IPS-15b (cell line): ENCODE measurements at regions not wholly inside any gene's neighbourhood (a gene's known extent, or its start where the extent isn't known, plus 50 kb on each side); places are given as distances from the start of the nearest gene placed in this dataset.

Experiments
- H3K27me3 ChIP-seq: one replicate; pipeline ENCODE4 v1.6.1; 2013; ENCODE audit warnings: low read length; ENCODE audit not compliant: control insufficient read depth, insufficient read depth
- H3K36me3 ChIP-seq: one replicate; pipeline ENCODE4 v1.6.1; 2013; ENCODE audit warnings: low read length; ENCODE audit not compliant: control insufficient read depth, insufficient read depth
- H3K4me1 ChIP-seq: one replicate; pipeline ENCODE4 v1.6.1; 2013; ENCODE audit warnings: mild to moderate bottlenecking, low read length; ENCODE audit not compliant: control insufficient read depth, insufficient read depth
- H3K4me3 ChIP-seq: one replicate; pipeline ENCODE4 v1.5.1; 2013; ENCODE audit warnings: low read depth, low read length
- H3K9ac ChIP-seq: one replicate; pipeline ENCODE4 v1.6.1; 2013; ENCODE audit warnings: low read depth, mild to moderate bottlenecking, low read length
- H3K9me3 ChIP-seq: one replicate; pipeline ENCODE4 v1.6.1; 2013; ENCODE audit warnings: mild to moderate bottlenecking, low read length; ENCODE audit not compliant: control insufficient read depth, insufficient read depth

DNA sequence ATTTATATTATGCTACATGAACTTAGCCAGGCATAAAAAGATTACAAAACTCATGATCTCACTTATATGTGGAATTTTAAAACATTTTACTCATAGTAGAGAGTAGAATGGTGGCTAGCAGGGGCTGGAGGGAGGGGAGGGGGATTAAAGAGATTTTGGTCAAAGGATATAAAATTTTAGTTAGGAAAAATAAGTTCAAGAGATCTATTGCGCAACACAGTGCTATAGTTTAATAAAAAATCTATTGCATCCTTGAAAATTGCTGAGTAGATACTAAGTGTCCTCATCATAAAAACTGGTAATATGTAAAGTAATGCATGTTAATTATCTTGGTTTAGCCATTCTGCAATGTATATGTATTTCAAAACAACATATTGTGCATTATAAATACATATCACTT, 635.6 kb upstream of the NEGR1 start:
- H3K9ac ChIP-seq: no peak overlapping the region
- no peaks in the 10 kb centered on the region for H3K27me3 ChIP-seq
- peaks cover 4% of the 10 kb centered on the region for H3K4me1 ChIP-seq
- no peaks in the 10 kb centered on the region for H3K9me3 ChIP-seq
- no peaks in the 10 kb centered on the region for H3K36me3 ChIP-seq
- H3K4me3 ChIP-seq: no peak overlapping the region

DNA sequence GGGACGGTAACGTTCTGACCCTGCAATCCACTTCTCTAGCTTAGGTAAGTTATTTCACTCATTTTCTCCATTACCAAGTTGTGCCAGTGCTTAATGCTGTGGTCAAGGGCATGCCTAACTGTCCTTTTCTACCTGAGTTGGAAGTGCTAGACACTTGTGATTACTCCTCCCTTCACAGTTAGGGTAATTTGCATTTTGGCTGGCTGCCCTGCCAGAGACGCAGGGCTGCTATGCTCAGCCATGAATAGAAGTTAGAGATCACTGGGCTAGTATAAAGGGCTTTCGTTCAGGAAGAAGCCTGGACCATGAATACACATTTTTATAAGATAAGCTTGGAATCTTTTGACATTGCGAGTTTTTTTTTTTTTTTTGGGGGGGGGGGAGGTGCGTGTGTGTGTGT, 633.2 kb upstream of the NEGR1 start:
- Histone ChIP-seq H3K36me3 (no peaks in the 10 kb centered on the region), H3K9ac (no peak overlapping the region), H3K4me3 (peak overlapping the region; percentile 22), H3K4me1 (peaks cover 4% of the 10 kb centered on the region), H3K9me3 (no peaks in the 10 kb centered on the region), H3K27me3 (no peaks in the 10 kb centered on the region)

DNA sequence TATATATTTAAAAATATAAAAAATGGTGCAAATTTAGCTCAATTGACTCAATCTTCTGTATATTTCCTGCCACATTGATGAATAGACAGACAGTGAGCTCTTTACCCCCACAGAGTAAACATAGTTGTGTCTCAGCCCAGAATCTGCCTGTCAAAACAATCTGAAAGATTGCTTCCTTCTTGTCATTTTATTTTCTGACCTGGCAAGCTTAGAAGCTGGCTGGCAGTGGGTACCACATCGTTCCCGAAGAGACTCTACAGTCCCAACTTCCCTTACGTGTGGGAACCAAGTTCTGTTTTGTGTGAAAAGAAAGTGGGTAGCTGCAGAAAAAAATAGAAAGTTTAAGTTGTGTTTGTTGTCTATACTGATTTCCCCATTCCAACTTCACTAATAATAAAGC, 629.3 kb upstream of the NEGR1 start:
- Histone ChIP-seq H3K9ac (no peak overlapping the region), H3K4me3 (no peak overlapping the region), H3K9me3 (no peaks in the 10 kb centered on the region), H3K27me3 (no peaks in the 10 kb centered on the region), H3K36me3 (no peaks in the 10 kb centered on the region), H3K4me1 (peaks cover 4% of the 10 kb centered on the region)

DNA sequence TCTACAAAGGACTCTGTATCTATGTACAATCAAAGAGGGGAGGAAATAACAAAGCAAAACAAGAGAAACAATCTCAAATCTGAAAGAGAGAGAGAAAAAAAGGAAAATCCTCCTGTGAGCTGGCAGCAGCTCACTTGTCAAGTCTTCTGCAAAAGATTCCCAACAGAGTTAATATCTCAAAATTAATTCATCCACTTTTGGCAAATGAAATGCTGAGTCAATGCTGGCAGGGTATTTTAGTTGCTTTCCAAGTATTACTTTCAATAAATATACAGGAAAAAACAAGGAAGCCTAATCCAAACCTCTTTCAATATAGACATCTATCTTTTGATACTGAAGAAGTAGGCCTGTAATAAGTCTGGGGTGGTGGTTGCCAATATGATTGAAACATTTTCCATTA, 613.9 kb upstream of the NEGR1 start:
- no peak overlapping the region for H3K4me3 ChIP-seq
- H3K9ac ChIP-seq: no peak overlapping the region
- H3K9me3 ChIP-seq: no peaks in the 10 kb centered on the region
- H3K4me1 ChIP-seq: peaks cover 2% of the 10 kb centered on the region
- no peaks in the 10 kb centered on the region for H3K27me3 ChIP-seq
- no peaks in the 10 kb centered on the region for H3K36me3 ChIP-seq

DNA sequence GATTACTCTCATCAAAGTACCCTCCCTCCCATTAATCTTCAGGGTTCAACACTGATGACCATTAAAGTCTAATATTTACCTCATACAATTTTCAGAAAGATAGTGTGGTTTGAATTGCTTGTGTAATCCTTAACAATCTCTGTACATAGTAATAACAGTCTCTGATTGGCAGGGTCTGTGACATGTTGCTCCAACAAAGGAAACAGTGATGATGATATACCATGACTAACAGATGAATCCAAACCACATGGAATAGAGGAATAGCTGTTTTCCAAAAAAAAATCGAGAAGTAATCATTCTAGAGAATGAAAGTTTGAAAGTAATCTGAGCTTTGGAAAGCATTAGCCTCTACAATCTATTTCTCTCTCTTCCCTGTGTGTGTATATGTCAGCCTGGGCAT, 610.1 kb upstream of the NEGR1 start:
- H3K9me3 ChIP-seq: no peaks in the 10 kb centered on the region
- H3K4me1 ChIP-seq: no peaks in the 10 kb centered on the region
- H3K4me3 ChIP-seq: no peak overlapping the region
- no peak overlapping the region for H3K9ac ChIP-seq
- no peaks in the 10 kb centered on the region for H3K27me3 ChIP-seq
- H3K36me3 ChIP-seq: no peaks in the 10 kb centered on the region

DNA sequence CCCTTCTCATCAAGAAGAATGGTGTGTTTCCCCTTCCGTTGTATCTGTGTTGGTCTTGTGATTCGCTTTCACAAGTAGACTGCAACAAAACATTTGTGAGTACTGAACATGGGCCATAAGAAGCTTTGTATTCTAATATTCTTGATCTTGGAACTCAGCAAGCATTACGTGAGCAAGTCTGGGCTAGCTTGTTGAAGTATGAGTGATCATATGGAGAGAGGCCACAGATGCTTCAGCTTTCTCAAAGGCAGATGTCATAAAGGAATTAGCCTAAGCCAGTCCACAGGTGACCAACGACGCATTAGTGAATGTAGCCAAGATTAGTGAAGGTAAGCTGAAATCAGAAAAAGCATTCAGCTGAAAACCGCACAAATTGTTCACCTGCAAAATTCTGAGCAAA, 609.6 kb upstream of the NEGR1 start:
- Histone ChIP-seq H3K4me1 (no peaks in the 10 kb centered on the region), H3K4me3 (no peak overlapping the region), H3K36me3 (no peaks in the 10 kb centered on the region), H3K9ac (no peak overlapping the region), H3K27me3 (no peaks in the 10 kb centered on the region), H3K9me3 (no peaks in the 10 kb centered on the region)

DNA sequence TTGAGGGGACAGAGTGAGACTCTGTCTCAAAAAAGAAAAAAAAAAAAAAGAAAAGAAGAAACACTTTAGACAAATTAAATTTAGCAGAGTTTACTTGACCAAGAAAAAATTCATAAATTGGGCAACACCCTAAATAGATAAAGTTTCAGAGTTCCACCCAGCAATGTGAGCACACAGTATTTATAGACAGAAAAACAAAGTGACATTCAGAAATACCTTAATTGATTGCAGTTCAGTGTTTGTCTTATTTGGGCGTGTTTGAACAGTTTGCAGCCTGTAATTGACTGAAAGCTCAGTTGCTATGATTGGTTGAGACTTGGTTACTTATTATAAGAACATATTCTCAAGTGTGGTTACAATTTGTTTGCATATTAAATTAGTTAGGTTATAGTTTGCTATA, 603.5 kb upstream of the NEGR1 start:
- H3K27me3 ChIP-seq: no peaks in the 10 kb centered on the region
- H3K9me3 ChIP-seq: no peaks in the 10 kb centered on the region
- H3K4me3 ChIP-seq: no peak overlapping the region
- H3K36me3 ChIP-seq: no peaks in the 10 kb centered on the region
- H3K9ac ChIP-seq: no peak overlapping the region
- H3K4me1 ChIP-seq: no peaks in the 10 kb centered on the region

DNA sequence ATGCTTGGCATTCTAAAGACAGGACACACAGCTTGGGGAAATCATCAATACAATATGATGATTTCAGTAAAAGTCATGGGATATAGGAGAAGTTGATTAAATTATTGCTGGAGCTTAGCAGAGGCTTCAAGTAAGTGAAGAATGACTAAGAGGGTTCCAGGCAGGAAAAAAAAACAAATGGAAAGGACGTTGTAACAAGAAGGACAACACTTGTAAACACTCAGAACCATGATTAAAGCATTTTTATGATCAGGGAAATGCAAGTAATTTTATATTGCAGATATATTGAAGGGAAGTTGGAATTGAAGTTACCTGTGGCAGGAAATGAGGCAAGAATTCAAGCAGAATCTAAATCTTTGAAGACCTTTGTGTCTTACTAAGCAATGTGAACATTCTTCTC, 602.7 kb upstream of the NEGR1 start:
- H3K27me3 ChIP-seq: no peaks in the 10 kb centered on the region
- no peaks in the 10 kb centered on the region for H3K4me1 ChIP-seq
- H3K4me3 ChIP-seq: no peak overlapping the region
- no peak overlapping the region for H3K9ac ChIP-seq
- H3K9me3 ChIP-seq: no peaks in the 10 kb centered on the region
- H3K36me3 ChIP-seq: no peaks in the 10 kb centered on the region

DNA sequence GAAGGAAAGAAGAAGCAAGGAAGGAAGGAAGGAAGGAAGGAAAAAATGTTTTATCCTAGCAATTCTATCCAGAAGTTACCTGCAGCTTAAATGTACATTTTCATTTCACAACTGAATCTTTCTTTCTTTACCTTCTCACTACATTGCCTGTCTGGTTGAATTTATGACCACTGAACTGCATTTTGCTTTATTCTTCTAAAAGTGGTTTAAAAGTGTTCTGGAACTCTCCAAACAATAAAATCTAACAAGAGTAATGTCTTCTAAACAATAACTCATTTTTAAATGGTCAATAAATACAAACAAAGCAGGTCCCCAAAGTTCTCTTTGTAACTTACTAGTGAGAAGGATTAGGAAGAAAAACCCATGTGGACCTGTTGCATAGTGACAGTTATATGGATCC, 587.5 kb upstream of the NEGR1 start:
- H3K27me3 ChIP-seq: no peaks in the 10 kb centered on the region
- H3K9me3 ChIP-seq: no peaks in the 10 kb centered on the region
- H3K9ac ChIP-seq: no peak overlapping the region
- no peaks in the 10 kb centered on the region for H3K36me3 ChIP-seq
- H3K4me3 ChIP-seq: no peak overlapping the region
- no peaks in the 10 kb centered on the region for H3K4me1 ChIP-seq

DNA sequence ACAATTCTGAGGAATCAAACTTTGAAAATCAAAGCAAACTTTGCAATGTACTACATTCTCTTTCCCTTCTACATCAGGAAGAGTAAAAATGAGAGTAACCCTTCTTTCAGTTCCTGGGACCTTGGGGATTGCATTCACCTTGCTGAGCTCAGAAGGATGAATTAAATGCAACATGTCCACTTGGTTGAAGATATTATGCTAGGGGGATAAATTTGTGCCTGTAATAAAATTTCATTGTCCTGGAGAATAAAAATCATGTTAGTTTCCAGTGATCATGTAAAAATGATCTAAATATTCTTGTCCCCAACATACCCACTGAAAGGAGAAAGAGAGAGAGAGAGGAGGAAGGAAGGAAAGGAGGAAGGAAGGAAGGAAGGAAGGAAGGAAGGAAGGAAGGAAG, 587.1 kb upstream of the NEGR1 start:
- Histone ChIP-seq H3K9me3 (no peaks in the 10 kb centered on the region), H3K9ac (no peak overlapping the region), H3K36me3 (no peaks in the 10 kb centered on the region), H3K4me1 (no peaks in the 10 kb centered on the region), H3K27me3 (no peaks in the 10 kb centered on the region), H3K4me3 (no peak overlapping the region)

DNA sequence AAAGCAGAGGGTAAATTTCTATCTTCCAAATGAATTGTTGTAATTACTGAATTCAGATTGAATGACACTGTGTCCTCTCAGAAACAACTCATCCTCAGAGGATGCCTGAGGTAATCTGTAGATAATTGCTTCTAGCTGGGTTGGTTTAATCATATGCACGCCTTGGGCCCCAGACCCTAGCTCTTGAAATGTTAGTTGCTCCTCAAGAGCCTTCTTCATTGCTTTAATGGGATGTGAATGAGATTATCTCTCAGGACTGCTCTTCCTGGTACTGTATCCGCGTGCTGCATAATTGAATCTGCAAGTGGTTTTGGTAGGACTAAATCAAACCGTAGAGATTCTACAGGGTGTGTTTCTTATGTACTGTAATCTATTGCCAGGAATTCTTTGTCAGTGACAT, 569.3 kb upstream of the NEGR1 start:
- peaks cover 7% of the 10 kb centered on the region for H3K4me1 ChIP-seq
- H3K36me3 ChIP-seq: no peaks in the 10 kb centered on the region
- H3K4me3 ChIP-seq: no peak overlapping the region
- H3K9ac ChIP-seq: no peak overlapping the region
- no peaks in the 10 kb centered on the region for H3K9me3 ChIP-seq
- H3K27me3 ChIP-seq: no peaks in the 10 kb centered on the region

DNA sequence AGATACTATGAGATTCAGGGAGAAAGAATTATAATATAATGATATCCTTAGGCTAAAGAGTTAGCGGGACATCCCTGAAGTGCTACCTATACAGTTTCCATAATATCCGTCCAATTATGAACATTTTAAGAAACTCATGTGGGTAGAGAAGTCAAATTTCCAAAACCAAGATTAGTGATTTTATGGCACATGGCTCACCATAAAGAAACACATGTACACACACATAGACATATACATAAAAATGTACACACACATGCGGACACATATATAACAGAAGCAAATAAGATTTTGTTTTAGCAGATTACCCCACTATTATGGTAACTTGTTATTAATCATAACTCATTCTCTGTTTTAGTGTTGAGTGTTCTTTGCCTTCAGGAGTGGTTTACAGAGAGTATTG, 566.7 kb upstream of the NEGR1 start:
- H3K9me3 ChIP-seq: no peaks in the 10 kb centered on the region
- H3K4me3 ChIP-seq: no peak overlapping the region

DNA sequence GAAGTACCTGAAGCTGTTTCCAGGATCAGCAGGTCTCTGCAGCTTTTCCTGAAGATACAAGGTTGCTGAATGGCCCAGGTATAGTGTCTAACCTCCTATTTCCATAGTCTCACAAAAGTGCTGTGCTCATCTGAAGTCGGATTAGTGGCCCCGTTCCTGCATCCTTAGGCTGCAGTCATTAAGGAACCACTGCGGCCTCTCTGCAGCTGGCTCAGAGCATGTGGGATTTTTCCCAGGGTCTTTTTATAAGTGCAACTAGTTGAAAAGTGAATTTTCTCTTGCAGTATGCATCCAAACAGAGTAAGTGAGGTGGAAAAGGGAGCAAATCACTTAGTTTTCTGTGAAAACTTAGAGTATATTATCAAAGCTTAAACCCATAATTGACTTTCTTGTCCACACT, 565.3 kb upstream of the NEGR1 start:
- Histone ChIP-seq H3K9ac (no peak overlapping the region), H3K27me3 (no peaks in the 10 kb centered on the region), H3K36me3 (no peaks in the 10 kb centered on the region), H3K4me1 (peaks cover 10% of the 10 kb centered on the region), H3K4me3 (no peak overlapping the region), H3K9me3 (no peaks in the 10 kb centered on the region)

More for the DNA sequence above, 566.7 kb upstream of the NEGR1 start:
- Histone ChIP-seq H3K4me1 (peaks cover 10% of the 10 kb centered on the region), H3K36me3 (no peaks in the 10 kb centered on the region), H3K9ac (no peak overlapping the region), H3K27me3 (no peaks in the 10 kb centered on the region)
